Hindlimb muscle (tissue), 1 donor: ENCODE measurements at regions not wholly inside any gene's neighbourhood (a gene's known extent, or its start where the extent isn't known, plus 50 kb on each side); places are given as distances from the start of the nearest gene placed in this dataset.
"Not testable (repeated sequence)": the region's sequence is repeated elsewhere in the genome, so short reads cannot be mapped to it uniquely, and the experiment has no call there.

ENCODE experiments used
- DNase-seq: peaks from one replicate; pipeline ENCODE4 v3.0.0-alpha.2; 2013

GRCh38 chr13:33415822-33416221 lies 130.3 kb upstream of the STARD13 start:
- no peak for DNase-seq

GRCh38 chr13:33418224-33418953 lies 132.8 kb upstream of the STARD13 start:
- not testable (repeated sequence) for DNase-seq

GRCh38 chr13:33420117-33420516 lies 134.6 kb upstream of the STARD13 start:
- not testable (repeated sequence) for DNase-seq

GRCh38 chr13:33426131-33426530 lies 140.6 kb upstream of the STARD13 start:
- DNase-seq, result no peak

GRCh38 chr13:33433316-33433715 lies 147.8 kb upstream of the STARD13 start:
- DNase-seq, result no peak

GRCh38 chr13:33434676-33435075 lies 149.1 kb upstream of the STARD13 start:
- DNase-seq, result no peak

- DNase-seq, result no peak
Observed at GRCh38 chr13:33435207-33435606, 149.7 kb upstream of the STARD13 start.

- DNase-seq, result no peak
Observed at GRCh38 chr13:33438918-33439317, 153.4 kb upstream of the STARD13 start.

- DNase-seq, result no peak
Observed at GRCh38 chr13:33441015-33441414, 155.5 kb upstream of the STARD13 start.

- no peak for DNase-seq
Observed at GRCh38 chr13:33445024-33445423, 159.5 kb upstream of the STARD13 start.

- DNase-seq, result no peak
Observed at GRCh38 chr13:33445476-33445875, 159.9 kb upstream of the STARD13 start.

- DNase-seq, result no peak
Observed at GRCh38 chr13:33446821-33447725, 161.5 kb upstream of the STARD13 start.

GRCh38 chr13:33448889-33449288 lies 163.3 kb upstream of the STARD13 start:
- DNase-seq, result no peak

GRCh38 chr13:33450956-33451709 lies 165.6 kb upstream of the STARD13 start:
- no peak for DNase-seq

GRCh38 chr13:33452873-33453517 lies 167.4 kb upstream of the STARD13 start:
- DNase-seq, result no peak

- no peak for DNase-seq
Observed at GRCh38 chr13:33453936-33454335, 168.4 kb upstream of the STARD13 start.

- peak; percentile 64 for DNase-seq
Observed at GRCh38 chr13:33454844-33455705, 169.5 kb upstream of the STARD13 start.

GRCh38 chr13:33459702-33460101 lies 174.1 kb upstream of the STARD13 start:
- no peak for DNase-seq

- no peak for DNase-seq
Observed at GRCh38 chr13:33462109-33462508, 176.6 kb upstream of the STARD13 start.

- DNase-seq, result no peak
Observed at GRCh38 chr13:33464345-33464744, 178.8 kb upstream of the STARD13 start.

GRCh38 chr13:33466262-33466661 lies 180.7 kb upstream of the STARD13 start:
- DNase-seq, result no peak
